GM10248 (cell line): ENCODE measurements at regions not wholly inside any gene's neighbourhood (a gene's known extent, or its start where the extent isn't known, plus 50 kb on each side); places are given as distances from the start of the nearest gene placed in this dataset.
"Not testable (repeated sequence)": the region's sequence is repeated elsewhere in the genome, so short reads cannot be mapped to it uniquely, and the experiment has no call there.

Experiments
- CTCF ChIA-PET: fragments of 300-600 bp; sonication (Branson Sonifier 250); formaldehyde crosslinking; extraction: SDS; loops from one replicate; lab custom pipeline; 2021; ENCODE audit warnings: antibody characterized with exemption; lab: Yijun Ruan, JAX
- POLR2A ChIA-PET: fragments of 350-650 bp; sonication (Branson Sonifier 250); formaldehyde crosslinking; extraction: SDS; loops from one replicate; lab custom pipeline; 2020; ENCODE audit warnings: antibody characterized with exemption; lab: Yijun Ruan, JAX
- DNase-seq: peaks from one replicate; pipeline ENCODE4 v3.0.0; 2012; ENCODE audit errors: extremely low spot score
- CTCF ChIP-seq: IDR thresholded peaks from 2 replicates; pipeline ENCODE4 v1.5.1; 2012; ENCODE audit warnings: mild to moderate bottlenecking, low read depth; ENCODE audit errors: extremely low read depth, missing control alignments, control extremely low read depth

GRCh38 chr5:130605234-130605633, 559.8 kb downstream of the HINT1 start:
- POLR2A ChIA-PET: no interaction called here
- TF ChIP-seq CTCF: no peak
- DNase-seq: no peak
- CTCF ChIA-PET: no interaction called here

DNA sequence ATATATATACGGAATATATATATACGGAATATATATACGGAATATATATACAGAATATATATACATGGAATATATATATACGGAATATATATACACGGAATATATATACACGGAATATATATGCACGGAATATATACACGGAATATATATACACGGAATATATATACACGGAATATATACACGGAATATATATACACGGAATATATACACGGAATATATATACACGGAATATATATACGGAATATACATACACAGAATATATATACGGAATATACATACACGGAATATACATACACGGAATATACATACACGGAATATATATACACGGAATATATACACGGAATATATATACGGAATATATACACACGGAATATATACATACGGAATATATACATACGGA, 568.4 kb downstream of the HINT1 start:
- POLR2A ChIA-PET, CTCF ChIA-PET, DNase-seq: not testable (repeated sequence)

DNA sequence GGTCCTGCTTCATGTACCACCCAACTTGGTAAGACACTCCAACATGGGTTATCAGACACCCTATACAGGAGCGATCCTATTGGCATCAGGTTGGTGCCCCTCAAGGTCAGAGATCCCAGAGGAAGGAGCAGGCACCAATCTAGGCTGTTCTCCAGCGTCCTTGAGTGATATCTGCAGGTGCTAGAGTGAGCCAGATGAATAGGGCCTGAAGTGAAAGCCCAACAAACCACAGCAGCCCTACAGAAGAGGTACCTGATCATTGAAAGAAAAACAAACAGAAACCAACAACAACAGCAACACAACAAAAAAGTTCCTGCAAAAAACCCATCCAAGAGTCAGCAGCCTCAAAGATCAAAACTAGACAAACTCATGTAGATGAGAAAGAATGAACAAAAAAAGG, 584.8 kb downstream of the HINT1 start:
- CTCF ChIA-PET: no interaction called here
- TF ChIP-seq CTCF: no peak
- POLR2A ChIA-PET: no interaction called here
- no peak for DNase-seq

GRCh38 chr5:130578354-130578753, 586.7 kb downstream of the HINT1 start:
- no peak for TF ChIP-seq CTCF
- DNase-seq: no peak
- ChIA-PET POLR2A (no interaction called here), CTCF (interaction anchor here (1.2 kb wide), 1 partner anchor 21 kb away, joined by 4 read pairs; no protein-coding TSS in a partner anchor)

- no peak for DNase-seq
- ChIA-PET CTCF (no interaction called here), POLR2A (no interaction called here)
- TF ChIP-seq CTCF: no peak
These were observed 594.0 kb downstream of the HINT1 start for GRCh38 chr5:130571076-130571475.

DNA sequence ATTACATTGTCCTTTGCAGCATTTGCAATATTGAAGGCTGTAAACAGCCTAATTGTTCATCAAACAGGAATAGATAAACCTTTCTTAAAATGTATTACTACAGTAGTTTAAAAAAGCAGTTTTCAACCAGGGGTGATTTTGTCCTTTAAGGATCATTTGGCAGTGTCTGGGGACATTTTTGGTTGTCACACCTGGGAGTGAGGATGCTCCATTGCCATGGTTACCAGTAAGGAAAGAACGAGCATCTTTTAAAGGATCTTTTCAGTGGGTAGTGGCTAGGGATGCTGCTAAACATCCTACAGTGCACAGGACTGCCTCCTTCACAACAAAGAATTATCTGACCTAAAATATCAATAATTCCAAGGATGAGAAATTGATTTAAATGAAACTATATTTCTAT, 596.3 kb downstream of the HINT1 start:
- ChIA-PET CTCF (no interaction called here), POLR2A (no interaction called here)
- DNase-seq: no peak
- no peak for TF ChIP-seq CTCF

- POLR2A ChIA-PET: no interaction called here
- no peak for TF ChIP-seq CTCF
- no peak for DNase-seq
- CTCF ChIA-PET: interaction anchor here (1.1 kb wide), 1 partner anchor 11 kb away, joined by 4 read pairs; no protein-coding TSS in a partner anchor
These were observed 609.6 kb downstream of the HINT1 start for GRCh38 chr5:130555429-130555828.
